Smooth muscle cell (in vitro differentiated cells): ENCODE measurements at regions not wholly inside any gene's neighbourhood (a gene's known extent, or its start where the extent isn't known, plus 50 kb on each side); places are given as distances from the start of the nearest gene placed in this dataset.

Source experiments
- DNase-seq: peaks from one replicate; lab custom pipeline; 2025; ENCODE audit not compliant: unreplicated experiment; lab: John Stamatoyannopoulos, UW
- H2AFZ ChIP-seq: fragments of 200-600 bp; sonication (generic); 2 replicates; pipeline ENCODE4 v1.6.0; 2016; ENCODE audit warnings: antibody characterized with exemption, low read depth, mild to moderate bottlenecking
- H3F3A ChIP-seq: fragments of 200-600 bp; sonication (generic); 2 replicates; pipeline ENCODE4 v1.6.0; 2017; ENCODE audit warnings: antibody characterized with exemption, low read depth
- H3K27ac ChIP-seq: fragments of 200-600 bp; sonication (generic); 2 replicates; pipeline ENCODE4 v1.5.1; 2016; ENCODE audit warnings: low read depth, mild to moderate bottlenecking
- H3K27me3 ChIP-seq: fragments of 200-600 bp; sonication (generic); 2 replicates; pipeline ENCODE4 v1.6.1; 2016; ENCODE audit warnings: low read depth, mild to moderate bottlenecking
- H3K36me3 ChIP-seq: fragments of 200-600 bp; sonication (generic); 2 replicates; pipeline ENCODE4 v1.5.1; 2016; ENCODE audit warnings: low read depth
- H3K4me1 ChIP-seq: fragments of 200-600 bp; sonication (generic); 2 replicates; pipeline ENCODE4 v1.5.1; 2016; ENCODE audit warnings: low read depth
- H3K4me2 ChIP-seq: fragments of 200-600 bp; sonication (generic); 2 replicates; pipeline ENCODE4 v1.6.0; 2016; ENCODE audit warnings: mild to moderate bottlenecking
- H3K4me3 ChIP-seq: fragments of 200-600 bp; sonication (generic); 2 replicates; pipeline ENCODE4 v1.5.1; 2016; ENCODE audit warnings: mild to moderate bottlenecking
- H3K79me2 ChIP-seq: fragments of 200-600 bp; sonication (generic); 2 replicates; pipeline ENCODE4 v1.6.0; 2016; ENCODE audit warnings: low read depth, mild to moderate bottlenecking
- H3K9ac ChIP-seq: fragments of 200-600 bp; sonication (generic); 2 replicates; pipeline ENCODE4 v1.6.0; 2016; ENCODE audit warnings: low read depth
- H3K9me3 ChIP-seq: fragments of 200-600 bp; sonication (generic); replicated peaks from 2 replicates; pipeline ENCODE4 v1.5.1; 2016; ENCODE audit warnings: low read depth
- H4K20me1 ChIP-seq: fragments of 200-600 bp; sonication (generic); 2 replicates; pipeline ENCODE4 v1.6.0; 2016; ENCODE audit warnings: low read depth
- CTCF ChIP-seq: fragments of 200-600 bp; sonication (generic); IDR thresholded peaks from 2 replicates; pipeline ENCODE4 v1.5.1; 2017; ENCODE audit warnings: borderline replicate concordance, mild to moderate bottlenecking, antibody characterized with exemption; ENCODE audit not compliant: insufficient read depth, poor library complexity, severe bottlenecking
- WGBS: methylation state at CpG from one replicate; pipeline ENCODE4 v1.1.7; 2016; ENCODE audit warnings: low lambda C conversion rate; 5-methylcytosine and 5-hydroxymethylcytosine counted together

GRCh38 chr3:28745436-28745835 lies 396.8 kb upstream of the AZI2 start:
- Histone ChIP-seq H3K4me2 (no peak overlapping the region), H3K9me3 (peaks cover under 1% of the 10 kb centered on the region), H4K20me1 (no peaks in the 10 kb centered on the region), H3K79me2 (no peaks in the 10 kb centered on the region), H2AFZ (no peak overlapping the region), H3K27me3 (no peaks in the 10 kb centered on the region), H3K27ac (no peak overlapping the region), H3K4me1 (no peaks in the 10 kb centered on the region), H3K36me3 (no peaks in the 10 kb centered on the region), H3K4me3 (no peak overlapping the region), H3K9ac (no peak overlapping the region), H3F3A (no peaks in the 10 kb centered on the region)
- no peak for TF ChIP-seq CTCF
- no peak for DNase-seq
- WGBS = 79% methylated on average over 4 of the region's 4 CpGs

GRCh38 chr3:28745916-28746617 lies 397.4 kb upstream of the AZI2 start:
- Histone ChIP-seq H3K27ac (no peak overlapping the region), H3K9ac (no peak overlapping the region), H3K4me1 (no peaks in the 10 kb centered on the region), H3K27me3 (no peaks in the 10 kb centered on the region), H3K79me2 (no peaks in the 10 kb centered on the region), H3K4me3 (no peak overlapping the region), H4K20me1 (no peaks in the 10 kb centered on the region), H3K36me3 (no peaks in the 10 kb centered on the region), H3K4me2 (no peak overlapping the region), H3F3A (no peaks in the 10 kb centered on the region), H3K9me3 (peaks cover 5% of the 10 kb centered on the region), H2AFZ (no peak overlapping the region)
- no peak for DNase-seq
- TF ChIP-seq CTCF = no peak
- WGBS = 88% methylated on average over 6 of the region's 6 CpGs

DNA sequence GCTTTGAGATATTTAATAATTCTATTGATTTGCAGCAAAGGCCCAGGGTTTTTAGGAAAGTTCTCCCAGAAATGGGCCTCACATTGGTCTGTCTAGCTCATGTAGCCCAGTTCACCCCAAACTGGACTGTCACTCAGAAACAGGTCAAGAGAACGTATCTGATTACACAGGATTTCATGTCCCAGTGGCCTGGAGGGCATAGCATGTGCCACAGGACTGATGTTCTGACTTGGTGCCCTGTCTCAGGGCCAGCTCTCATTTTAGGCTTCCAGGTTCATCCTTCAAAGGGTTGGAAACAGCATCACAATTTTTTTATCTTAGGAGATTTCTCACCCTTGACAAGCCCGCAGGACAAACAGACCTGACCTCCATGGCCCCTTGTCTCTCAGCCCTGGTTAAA lies 398.4 kb upstream of the AZI2 start:
- Histone ChIP-seq H3K4me2 (no peak overlapping the region), H3K27me3 (no peaks in the 10 kb centered on the region), H3K4me3 (no peak overlapping the region), H3K4me1 (no peaks in the 10 kb centered on the region), H3K79me2 (no peaks in the 10 kb centered on the region), H2AFZ (no peak overlapping the region), H3F3A (no peaks in the 10 kb centered on the region), H3K27ac (no peak overlapping the region), H4K20me1 (no peaks in the 10 kb centered on the region), H3K36me3 (no peaks in the 10 kb centered on the region), H3K9me3 (peaks cover 5% of the 10 kb centered on the region), H3K9ac (no peak overlapping the region)
- no peak for DNase-seq
- 87% methylated on average over 2 of the region's 2 CpGs for WGBS
- TF ChIP-seq CTCF = no peak

DNA sequence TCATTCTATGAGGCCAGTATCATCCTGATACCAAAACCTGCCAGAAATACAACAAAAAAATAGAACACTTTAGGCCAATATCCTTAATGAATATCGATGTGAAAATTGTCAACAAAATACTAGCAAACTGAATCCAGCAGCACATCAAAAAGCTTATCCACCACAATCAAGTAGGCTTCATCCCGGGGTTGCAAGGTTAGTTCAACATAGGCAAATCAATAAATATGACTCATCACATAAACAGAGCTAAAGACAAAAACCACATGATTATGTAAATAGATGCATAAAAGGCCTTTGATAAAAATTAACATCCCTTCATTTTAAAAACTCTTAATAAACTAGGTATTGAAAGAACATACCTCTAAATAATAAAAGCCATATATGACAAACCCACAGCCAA lies 403.2 kb upstream of the AZI2 start:
- H3K36me3 ChIP-seq = no peaks in the 10 kb centered on the region
- 93% methylated on average over 2 of the region's 2 CpGs for WGBS
- H3K79me2 ChIP-seq = no peaks in the 10 kb centered on the region
- H4K20me1 ChIP-seq = no peaks in the 10 kb centered on the region
- H3K9me3 ChIP-seq = peaks cover 5% of the 10 kb centered on the region
- no peak overlapping the region for H3K27ac ChIP-seq
- no peaks in the 10 kb centered on the region for H3K27me3 ChIP-seq
- H3K4me1 ChIP-seq = no peaks in the 10 kb centered on the region
- no peak overlapping the region for H2AFZ ChIP-seq
- H3F3A ChIP-seq = no peaks in the 10 kb centered on the region
- no peak overlapping the region for H3K9ac ChIP-seq
- no peak overlapping the region for H3K4me2 ChIP-seq
- DNase-seq = no peak
- no peak overlapping the region for H3K4me3 ChIP-seq
- TF ChIP-seq CTCF = no peak
